SKM-1 (cell line): ENCODE measurements at regions not wholly inside any gene's neighbourhood (a gene's known extent, or its start where the extent isn't known, plus 50 kb on each side); places are given as distances from the start of the nearest gene placed in this dataset.
A peak's percentile ranks its signal among the peaks of the same experiment; 100 is the strongest.
"Not testable (repeated sequence)": the region's sequence is repeated elsewhere in the genome, so short reads cannot be mapped to it uniquely, and the experiment has no call there.

ENCODE experiments used
- DNase-seq: peaks from one replicate; lab custom pipeline; 2025; ENCODE audit not compliant: unreplicated experiment; lab: John Stamatoyannopoulos, UW

DNA sequence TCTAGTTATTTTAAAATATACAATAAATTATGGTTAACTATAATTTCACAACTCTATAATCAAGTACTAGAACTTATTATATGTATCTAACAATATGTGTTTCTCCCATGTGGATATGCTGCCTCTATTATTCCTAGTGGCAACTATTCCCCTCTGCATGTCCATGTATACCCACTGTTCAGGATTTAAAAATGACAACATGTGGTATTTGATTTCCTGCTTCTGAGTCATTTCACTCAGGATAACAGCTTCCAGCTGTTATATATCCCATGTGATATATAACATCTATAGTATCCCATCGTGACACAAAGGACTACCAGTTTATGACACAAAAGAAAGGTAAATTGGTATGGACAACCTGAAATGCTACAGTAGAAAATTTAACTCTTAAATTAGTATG lies 167.4 kb upstream of the TACR3 start:
- DNase-seq = no peak

GRCh38 chr4:103885152-103885551 lies 165.4 kb upstream of the TACR3 start:
- DNase-seq = no peak

DNA sequence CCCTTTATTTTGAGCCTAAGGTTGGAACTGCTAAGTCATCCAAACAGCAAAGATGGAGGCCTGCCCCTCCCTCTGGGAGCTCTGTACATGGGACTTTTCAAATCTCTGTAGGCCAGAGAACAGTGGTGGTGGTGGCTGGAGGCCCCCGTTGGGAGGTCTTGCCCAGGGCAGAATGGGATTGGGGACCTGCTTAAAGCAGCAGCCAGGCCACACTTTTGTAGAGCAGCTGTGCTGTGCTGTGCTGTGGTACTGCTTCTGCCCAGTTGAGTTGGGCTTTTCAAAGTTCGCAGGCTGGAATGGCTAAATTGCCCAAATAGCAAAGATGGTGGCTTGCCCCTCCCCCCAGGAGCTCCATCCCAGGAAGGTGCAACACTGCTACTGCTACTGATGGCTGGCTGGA lies 147.5 kb upstream of the TACR3 start:
- DNase-seq = no peak

DNA sequence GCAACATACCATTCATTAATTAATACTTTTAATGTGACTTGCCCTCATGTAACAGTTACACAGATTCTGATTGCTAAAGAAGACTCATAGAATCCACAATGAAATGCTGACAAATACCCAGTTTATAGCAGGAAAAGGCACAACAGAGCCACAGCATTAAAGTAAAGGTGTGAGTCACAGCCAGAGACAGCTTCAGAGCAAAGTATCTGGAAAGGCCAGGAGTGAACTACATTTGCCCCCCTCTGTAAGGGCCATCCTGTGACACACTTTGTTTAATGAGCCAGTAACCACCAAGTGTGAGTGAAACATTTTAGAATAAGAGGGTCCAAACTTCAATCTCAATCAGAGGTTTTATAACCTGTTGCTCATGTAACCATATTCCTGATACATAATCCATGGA lies 133.8 kb upstream of the TACR3 start:
- no peak for DNase-seq

- no peak for DNase-seq
Measured at GRCh38 chr4:103853146-103853545, 133.4 kb upstream of the TACR3 start.

DNA sequence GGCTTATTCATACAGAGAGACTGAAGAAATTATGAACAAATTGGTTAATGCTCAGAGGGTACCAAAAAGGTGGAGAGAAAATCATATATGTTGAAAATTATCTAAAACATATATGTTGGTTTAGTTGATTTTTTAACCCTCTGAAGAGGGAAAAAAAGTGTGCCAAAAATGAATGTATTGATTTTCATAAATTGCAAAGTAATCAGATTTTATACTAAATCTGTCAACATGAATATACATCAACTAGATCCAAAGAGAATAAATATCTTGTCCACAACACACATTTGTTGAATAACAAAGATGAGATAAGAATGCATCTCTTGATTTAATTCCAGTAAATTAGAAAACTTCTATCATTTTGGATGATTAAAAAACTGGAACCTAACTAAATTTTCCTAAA lies 125.3 kb upstream of the TACR3 start:
- DNase-seq = no peak

- DNase-seq = no peak
Measured at GRCh38 chr4:103842637-103843239, 123.0 kb upstream of the TACR3 start.

DNA sequence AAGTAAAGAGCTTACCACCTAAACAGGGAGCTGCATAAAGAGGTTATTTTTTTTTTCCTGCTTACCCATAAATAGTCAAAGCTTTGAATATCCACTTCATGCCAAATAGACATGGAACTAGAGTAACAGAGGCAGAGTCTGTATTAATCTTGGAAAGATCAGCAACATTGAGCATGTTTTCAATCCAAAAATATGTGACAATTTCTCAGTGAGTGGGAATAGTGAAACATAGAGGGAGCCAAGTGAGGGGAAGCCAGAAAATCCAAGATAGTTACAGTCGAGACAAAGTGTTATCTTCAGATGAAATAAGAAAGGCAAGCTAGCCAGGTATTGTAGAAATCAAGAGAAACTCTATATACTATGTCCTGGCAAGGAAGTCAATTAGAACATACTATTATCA lies 122.3 kb upstream of the TACR3 start:
- DNase-seq = no peak

- DNase-seq = not testable (repeated sequence)
Measured at GRCh38 chr4:103810308-103810707, 90.5 kb upstream of the TACR3 start.

GRCh38 chr4:103802766-103803165 lies 83.0 kb upstream of the TACR3 start:
- no peak for DNase-seq

DNA sequence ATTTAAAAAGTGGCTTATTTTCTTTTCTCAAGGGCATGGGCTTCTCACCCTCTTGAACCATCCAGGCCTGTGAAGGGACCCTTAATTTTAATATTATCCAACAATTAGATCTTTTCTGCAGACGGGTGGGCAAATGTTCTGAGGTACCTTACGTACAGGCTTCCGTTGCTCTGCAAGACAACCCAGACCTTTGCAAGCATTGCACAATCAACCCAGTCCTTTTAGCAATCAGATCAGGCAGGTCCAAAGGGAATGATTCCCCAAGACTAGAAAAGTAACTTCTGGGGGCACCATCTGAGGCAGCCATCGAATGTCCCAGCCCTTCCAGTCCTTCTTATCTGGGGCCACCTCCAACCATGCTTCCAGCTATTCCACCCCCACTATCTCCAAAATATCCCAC lies 67.3 kb upstream of the TACR3 start:
- no peak for DNase-seq

DNA sequence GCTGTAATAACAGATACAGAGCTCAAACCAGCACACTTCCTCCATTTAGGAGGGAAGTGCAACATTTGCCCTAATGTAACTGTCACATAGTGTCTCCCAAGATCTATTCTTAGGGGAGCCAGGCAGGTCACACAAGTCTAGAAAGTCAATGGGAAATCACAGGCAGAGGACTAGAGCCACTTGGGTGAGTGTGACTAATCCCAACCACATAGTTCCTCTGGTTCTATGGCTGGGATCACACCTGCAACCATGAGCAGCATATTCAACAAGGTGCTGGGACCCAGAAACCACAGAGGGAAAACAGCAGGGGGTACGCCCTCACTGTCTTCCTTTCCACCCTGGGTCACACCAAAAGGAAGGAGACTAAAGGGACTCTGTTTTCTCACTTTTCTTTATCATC lies 66.8 kb upstream of the TACR3 start:
- DNase-seq = no peak

GRCh38 chr4:103786014-103786413 lies 66.2 kb upstream of the TACR3 start:
- DNase-seq = peak; percentile 2

GRCh38 chr4:103778221-103778620 lies 58.4 kb upstream of the TACR3 start:
- no peak for DNase-seq

DNA sequence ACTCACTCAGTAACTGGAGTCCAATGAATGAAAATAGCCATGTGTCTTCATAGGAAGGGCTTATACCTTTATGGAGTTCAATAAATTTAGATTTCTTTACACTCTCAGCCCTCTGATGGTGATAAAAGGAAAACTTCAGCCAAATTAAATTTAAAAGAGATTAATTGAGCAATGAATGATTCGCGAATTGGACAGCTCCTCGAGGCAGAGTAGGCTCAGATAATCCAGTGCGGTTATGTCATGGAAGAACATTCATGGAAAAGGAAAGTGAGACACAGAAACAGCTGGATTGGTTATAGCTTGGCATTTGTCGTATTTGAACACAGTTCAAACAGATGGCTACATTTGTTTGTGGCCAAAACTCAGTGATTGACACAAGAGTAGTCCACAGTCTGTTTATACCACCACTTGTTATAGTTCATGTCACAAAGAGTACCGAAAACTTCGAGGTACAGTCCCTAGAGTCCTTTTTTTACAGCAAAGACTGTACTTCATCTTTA lies 54.6 kb upstream of the TACR3 start:
- DNase-seq = no peak

- no peak for DNase-seq
Measured at GRCh38 chr4:103773691-103774231, 54.0 kb upstream of the TACR3 start.
